Upper lobe of left lung (tissue), 6 donors: ENCODE measurements at regions not wholly inside any gene's neighbourhood (a gene's known extent, or its start where the extent isn't known, plus 50 kb on each side); places are given as distances from the start of the nearest gene placed in this dataset.

Experiments
- ATAC-seq, 2 donors: fragments of 200-7000 bp; cut with Tn5 transposase; one replicate each; pipeline ENCODE4 v1.9.1; 2022; ENCODE audit warnings: mild to moderate bottlenecking in 2 of 2, moderate library complexity in 2 of 2; ENCODE audit not compliant: low FRiP score in 2 of 2
- DNase-seq, 2 donors: peaks; one replicate each; pipeline ENCODE4 v3.0.0-alpha.2; 2019 to 2020
- H3K27ac ChIP-seq, 4 donors: fragments of 200-600 bp; sonication (generic); one replicate each; pipeline ENCODE4 v1.5.1; 2016 to 2019
- H3K27me3 ChIP-seq, 4 donors: fragments of 200-600 bp; sonication (generic); one replicate each; pipeline ENCODE4 v1.5.1; 2017 to 2019
- H3K36me3 ChIP-seq, 4 donors: fragments of 200-600 bp; sonication (generic); one replicate each; pipeline ENCODE4 v1.5.1; 2016 to 2019
- H3K4me1 ChIP-seq, 4 donors: fragments of 200-600 bp; sonication (generic); one replicate each; pipeline ENCODE4 v1.5.1; 2018 to 2019
- H3K4me3 ChIP-seq, 4 donors: fragments of 200-600 bp; sonication (generic); one replicate each; pipeline ENCODE4 v1.5.1; 2017 to 2019; ENCODE audit warnings: mild to moderate bottlenecking in 2 of 4, moderate library complexity in 1 of 4
- H3K9me3 ChIP-seq, 4 donors: fragments of 200-600 bp; sonication (generic); one replicate each; pipeline ENCODE4 v1.5.1; 2018 to 2019
- CTCF ChIP-seq, 6 experiments: fragments of 450-650 bp in 4 of 6; fragments of 200-600 bp in 2 of 6; sonication (generic) in 2 of 6; IDR thresholded peaks; one replicate each; pipeline ENCODE4 v1.5.1; 2016 to 2019; ENCODE audit warnings: antibody characterized with exemption in 6 of 6
- EP300 ChIP-seq, 4 donors: sonication (generic); formaldehyde crosslinking; IDR thresholded peaks; one replicate each; pipeline ENCODE4 v1.5.1; 2017; ENCODE audit warnings: antibody characterized with exemption in 4 of 4, control low read depth in 2 of 4
- POLR2A ChIP-seq, 4 donors: fragments of 450-650 bp; IDR thresholded peaks; one replicate each; pipeline ENCODE4 v1.5.1; 2016 to 2017; ENCODE audit warnings: antibody characterized with exemption in 4 of 4, mild to moderate bottlenecking in 2 of 4
- POLR2AphosphoS5 ChIP-seq, 2 donors: sonication (generic); formaldehyde crosslinking; IDR thresholded peaks; one replicate each; pipeline ENCODE4 v1.5.1; 2017; ENCODE audit warnings: antibody characterized with exemption in 2 of 2
- WGBS, 2 donors: methylation state at CpG; one replicate each; pipeline ENCODE4 v1.1.5; 2017 to 2018; 5-methylcytosine and 5-hydroxymethylcytosine counted together
- donor health status: DM: no; HTN: no; CAD: no; lungs with moderate emphysema.
- donor health status: DM: no; HTN: yes; CAD: no; lungs with severe emphysema.

- Histone ChIP-seq H3K4me1 (peaks cover 0 to under 1% (median 0%) of the 10 kb centered on the region in 4 donors), H3K27me3 (no peaks in the 10 kb centered on the region), H3K27ac (no peak overlapping the region), H3K36me3 (no peaks in the 10 kb centered on the region), H3K4me3 (no peak overlapping the region), H3K9me3 (no peaks in the 10 kb centered on the region)
- 86 to 95% methylated on average over 8 to 18 of the region's 18 CpGs for WGBS, 2 donors
- DNase-seq (no peak), ATAC-seq (no peak)
- TF ChIP-seq EP300 (IDR thresholded peaks at IDR 0.05): no peak
- no peak for TF ChIP-seq POLR2AphosphoS5 (IDR thresholded peaks at IDR 0.05)
- TF ChIP-seq CTCF (IDR thresholded peaks at IDR 0.05): no peak
- TF ChIP-seq POLR2A (IDR thresholded peaks at IDR 0.05): no peak
Observed at GRCh38 chr22:48352086-48352911, 1475.4 kb downstream of the BRD1 start.

- no peaks in the 10 kb centered on the region for H3K36me3 ChIP-seq
- DNase-seq (no peak), ATAC-seq (no peak)
- H3K27me3 ChIP-seq: no peaks in the 10 kb centered on the region
- no peaks in the 10 kb centered on the region for H3K9me3 ChIP-seq
- H3K4me1 ChIP-seq: peaks cover 0 to 6% (median 0%) of the 10 kb centered on the region in 4 donors
- TF ChIP-seq POLR2AphosphoS5 (IDR thresholded peaks at IDR 0.05): no peak
- TF ChIP-seq EP300 (IDR thresholded peaks at IDR 0.05): no peak
- TF ChIP-seq POLR2A (IDR thresholded peaks at IDR 0.05): no peak
- TF ChIP-seq CTCF (IDR thresholded peaks at IDR 0.05): no peak
- H3K27ac ChIP-seq: no peak overlapping the region
- 76 to 95% methylated on average over 5 to 13 of the region's 13 CpGs for WGBS, 2 donors
- no peak overlapping the region for H3K4me3 ChIP-seq
Observed at GRCh38 chr22:48351376-48352085, 1476.1 kb downstream of the BRD1 start.

- H3K27ac ChIP-seq: no peak overlapping the region
- H3K4me3 ChIP-seq: no peak overlapping the region
- ATAC-seq (no peak), DNase-seq (no peak)
- no peak for TF ChIP-seq EP300 (IDR thresholded peaks at IDR 0.05)
- TF ChIP-seq POLR2A (IDR thresholded peaks at IDR 0.05): no peak
- no peaks in the 10 kb centered on the region for H3K36me3 ChIP-seq
- no peaks in the 10 kb centered on the region for H3K9me3 ChIP-seq
- no peaks in the 10 kb centered on the region for H3K27me3 ChIP-seq
- H3K4me1 ChIP-seq: peaks cover 0 to 6% (median 0%) of the 10 kb centered on the region in 4 donors
- WGBS, 2 donors: 56 to 67% methylated on average over 7 of the region's 7 CpGs
Observed at GRCh38 chr22:48350456-48350855, 1477.2 kb downstream of the BRD1 start.

- TF ChIP-seq POLR2A (IDR thresholded peaks at IDR 0.05): no peak
- TF ChIP-seq POLR2AphosphoS5 (IDR thresholded peaks at IDR 0.05): no peak
- TF ChIP-seq EP300 (IDR thresholded peaks at IDR 0.05): no peak
- no peak for TF ChIP-seq CTCF (IDR thresholded peaks at IDR 0.05)
Observed at GRCh38 chr22:48348855-48349254, 1478.8 kb downstream of the BRD1 start.

GRCh38 chr22:48347311-48347710 is 1480.4 kb downstream of the BRD1 start:
- Histone ChIP-seq H3K27ac (no peak overlapping the region), H3K4me1 (peaks cover 0 to 6% (median 0%) of the 10 kb centered on the region in 4 donors), H3K4me3 (no peak overlapping the region), H3K9me3 (no peaks in the 10 kb centered on the region), H3K27me3 (no peaks in the 10 kb centered on the region), H3K36me3 (no peaks in the 10 kb centered on the region)
- WGBS, 2 donors: 53 to 63% methylated on average over 9 of the region's 9 CpGs
- TF ChIP-seq EP300 (IDR thresholded peaks at IDR 0.05): no peak
- TF ChIP-seq POLR2AphosphoS5 (IDR thresholded peaks at IDR 0.05): no peak
- TF ChIP-seq POLR2A (IDR thresholded peaks at IDR 0.05): no peak
- TF ChIP-seq CTCF (IDR thresholded peaks at IDR 0.05): no peak
- ATAC-seq: no peak
- DNase-seq: peak in 1 of 2 donors; percentile 28

More at GRCh38 chr22:48348855-48349254, 1478.8 kb downstream of the BRD1 start:
- peaks cover 0 to 6% (median 0%) of the 10 kb centered on the region in 4 donors for H3K4me1 ChIP-seq
- no peaks in the 10 kb centered on the region for H3K36me3 ChIP-seq
- no peak overlapping the region for H3K27ac ChIP-seq
- WGBS, 2 donors: 94 to 95% methylated on average over 1 of the region's 1 CpG
- ATAC-seq (no peak), DNase-seq (no peak)
- H3K4me3 ChIP-seq: no peak overlapping the region
- no peaks in the 10 kb centered on the region for H3K9me3 ChIP-seq
- H3K27me3 ChIP-seq: no peaks in the 10 kb centered on the region
